GM06990 (cell line): ENCODE measurements at regions not wholly inside any gene's neighbourhood (a gene's known extent, or its start where the extent isn't known, plus 50 kb on each side); places are given as distances from the start of the nearest gene placed in this dataset.
"Not testable (repeated sequence)": the region's sequence is repeated elsewhere in the genome, so short reads cannot be mapped to it uniquely, and the experiment has no call there.

Experiments
- DNase-seq: peaks from one replicate; pipeline ENCODE4 v3.0.0-alpha.2; 2011; ENCODE audit not compliant: insufficient read length; ENCODE audit errors: extremely low read depth
- H3K27me3 ChIP-seq: replicated peaks from 2 replicates; pipeline ENCODE4 v1.6.0; 2011; ENCODE audit warnings: low read length; ENCODE audit not compliant: control insufficient read depth, insufficient read depth
- H3K36me3 ChIP-seq: 2 replicates; pipeline ENCODE4 v1.5.1; 2011; ENCODE audit warnings: low read length; ENCODE audit not compliant: control insufficient read depth, insufficient read depth
- H3K4me3 ChIP-seq: replicated peaks from 2 replicates; pipeline ENCODE4 v1.5.1; 2011; ENCODE audit warnings: low read depth, mild to moderate bottlenecking, control low read depth, low read length
- CTCF ChIP-seq: IDR thresholded peaks from 2 replicates; pipeline ENCODE4 v1.5.1; 2011; ENCODE audit warnings: low read length, control low read depth, mild to moderate bottlenecking, inconsistent platforms; ENCODE audit not compliant: insufficient read depth, poor library complexity, severe bottlenecking

GRCh38 chr16:52117171-52117570, 429.8 kb downstream of the TOX3 start:
- Histone ChIP-seq H3K36me3 (no peaks in the 10 kb centered on the region), H3K27me3 (no peaks in the 10 kb centered on the region), H3K4me3 (no peak overlapping the region)
- no peak for TF ChIP-seq CTCF
- DNase-seq, result no peak

GRCh38 chr16:52114379-52114778, 432.6 kb downstream of the TOX3 start:
- Histone ChIP-seq H3K4me3 (no peak overlapping the region), H3K36me3 (no peaks in the 10 kb centered on the region), H3K27me3 (no peaks in the 10 kb centered on the region)
- TF ChIP-seq CTCF, result no peak
- DNase-seq, result no peak

- no peak for DNase-seq
- no peaks in the 10 kb centered on the region for H3K27me3 ChIP-seq
- TF ChIP-seq CTCF, result no peak
- no peak overlapping the region for H3K4me3 ChIP-seq
- H3K36me3 ChIP-seq, result no peaks in the 10 kb centered on the region
These were observed 433.3 kb downstream of the TOX3 start for GRCh38 chr16:52113533-52114183.

GRCh38 chr16:52104993-52105392, 441.9 kb downstream of the TOX3 start:
- H3K27me3 ChIP-seq, H3K36me3 ChIP-seq, DNase-seq, H3K4me3 ChIP-seq: not testable (repeated sequence)

- Histone ChIP-seq H3K4me3 (no peak overlapping the region), H3K27me3 (no peaks in the 10 kb centered on the region), H3K36me3 (no peaks in the 10 kb centered on the region)
- no peak for DNase-seq
- no peak for TF ChIP-seq CTCF
These were observed 443.2 kb downstream of the TOX3 start for GRCh38 chr16:52103791-52104190.

GRCh38 chr16:52101246-52101645, 445.7 kb downstream of the TOX3 start:
- no peak for DNase-seq
- no peaks in the 10 kb centered on the region for H3K36me3 ChIP-seq
- H3K4me3 ChIP-seq, result no peak overlapping the region
- H3K27me3 ChIP-seq, result no peaks in the 10 kb centered on the region
- no peak for TF ChIP-seq CTCF
